GM18517 (cell line): ENCODE measurements at regions not wholly inside any gene's neighbourhood (a gene's known extent, or its start where the extent isn't known, plus 50 kb on each side); places are given as distances from the start of the nearest gene placed in this dataset.

Source experiments
- ATAC-seq: cut with Tn5 transposase; IDR thresholded peaks from one replicate; pipeline ENCODE4 v1.9.1; 2021; ENCODE audit warnings: mild to moderate bottlenecking, moderate library complexity; ENCODE audit not compliant: unreplicated experiment

- no peak for ATAC-seq
These were observed 86.5 kb upstream of the CST7 start for GRCh38 chr20:24862606-24863005.

GRCh38 chr20:24863356-24863755, 85.7 kb upstream of the CST7 start:
- no peak for ATAC-seq

GRCh38 chr20:24866008-24866407, 83.1 kb upstream of the CST7 start:
- no peak for ATAC-seq

- ATAC-seq: no peak
These were observed 82.3 kb upstream of the CST7 start for GRCh38 chr20:24866742-24867141.

GRCh38 chr20:24867556-24867955, 81.5 kb upstream of the CST7 start:
- no peak for ATAC-seq

GRCh38 chr20:24868396-24868927, 80.6 kb upstream of the CST7 start:
- ATAC-seq: no peak

GRCh38 chr20:24868959-24869358, 80.1 kb upstream of the CST7 start:
- no peak for ATAC-seq

GRCh38 chr20:24870057-24870456, 79.0 kb upstream of the CST7 start:
- ATAC-seq: no peak

- no peak for ATAC-seq
These were observed 78.2 kb upstream of the CST7 start for GRCh38 chr20:24870881-24871280.

- no peak for ATAC-seq
These were observed 77.4 kb upstream of the CST7 start for GRCh38 chr20:24871480-24872213.

GRCh38 chr20:24872291-24873024, 76.6 kb upstream of the CST7 start:
- ATAC-seq: peak; percentile 44

GRCh38 chr20:24873025-24873620, 75.9 kb upstream of the CST7 start:
- peak; percentile 23 for ATAC-seq

GRCh38 chr20:24875078-24875477, 74.0 kb upstream of the CST7 start:
- ATAC-seq: no peak

GRCh38 chr20:24877652-24878051, 71.4 kb upstream of the CST7 start:
- ATAC-seq: peak; percentile 67

- ATAC-seq: no peak
These were observed 70.4 kb upstream of the CST7 start for GRCh38 chr20:24878657-24879056.

GRCh38 chr20:24879875-24880274, 69.2 kb upstream of the CST7 start:
- no peak for ATAC-seq

GRCh38 chr20:24880356-24880755, 68.7 kb upstream of the CST7 start:
- ATAC-seq: no peak

GRCh38 chr20:24890286-24890685, 58.8 kb upstream of the CST7 start:
- no peak for ATAC-seq

GRCh38 chr20:24891546-24892393, 57.3 kb upstream of the CST7 start:
- no peak for ATAC-seq

GRCh38 chr20:24892522-24892921, 56.5 kb upstream of the CST7 start:
- no peak for ATAC-seq

- ATAC-seq: no peak
These were observed 56.1 kb upstream of the CST7 start for GRCh38 chr20:24892931-24893330.
